ENCODE measurements at regions not wholly inside any gene's neighbourhood (a gene's known extent, or its start where the extent isn't known, plus 50 kb on each side); places are given as distances from the start of the nearest gene placed in this dataset.

DNA sequence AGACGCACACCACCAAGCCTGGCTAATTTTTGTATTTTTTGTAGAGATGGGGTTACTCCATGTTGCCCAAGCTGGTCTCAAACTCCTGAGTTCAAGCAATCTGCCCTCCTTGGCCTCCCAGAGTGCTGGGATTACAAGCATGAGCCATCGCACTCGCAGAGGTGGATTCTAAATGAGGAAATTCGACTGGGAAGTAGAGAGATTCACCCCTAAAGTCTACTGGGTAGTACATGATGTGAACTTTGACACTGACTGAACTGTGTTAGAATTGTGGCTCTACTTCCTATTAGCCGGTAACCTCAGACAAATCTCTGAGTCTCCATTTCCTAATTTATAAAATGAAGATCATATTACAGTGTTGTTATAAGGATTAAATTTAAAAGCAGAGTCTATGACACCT is 276.0 kb upstream of the NR5A2 start:
- no peak for FAIRE-seq
- Histone ChIP-seq H3K27me3 (replicated peaks in 1 of 2; ENCODE audit: control insufficient read depth in 2 of 2, insufficient read depth in 2 of 2, low read length in 1 of 2) (no peaks in the 10 kb centered on the region; a peak in 1 of 4 replicates), H3K36me3 (ENCODE audit: control insufficient read depth in 2 of 2, insufficient read depth in 2 of 2, low read length in 1 of 2) (no peaks in the 10 kb centered on the region), H4K20me1 (ENCODE audit: control insufficient read depth, insufficient read depth) (no peaks in the 10 kb centered on the region), H3K9ac (ENCODE audit: control insufficient read depth, insufficient read depth, low read length) (no peak overlapping the region), H3K4me3 (no peak overlapping the region), H3K79me2 (ENCODE audit: control insufficient read depth, insufficient read depth, low read length) (no peaks in the 10 kb centered on the region), H3K9me3 (replicated peaks; ENCODE audit: control insufficient read depth, insufficient read depth, low read length) (no peaks in the 10 kb centered on the region), H3K27ac (ENCODE audit: control insufficient read depth, insufficient read depth) (no peak overlapping the region), H3K4me1 (ENCODE audit: control insufficient read depth, insufficient read depth, low read length) (no peaks in the 10 kb centered on the region), H2AFZ (ENCODE audit: control insufficient read depth, low read depth, low read length) (no peak overlapping the region), H3K4me2 (ENCODE audit: control insufficient read depth, insufficient read depth) (no peak overlapping the region)
- no peak for ATAC-seq
- no TSS peak for BruUV-seq (replicated peaks)
- 72% methylated on average over 5 of the region's 5 CpGs for WGBS (ENCODE audit: insufficient coverage, insufficient replicate concordance, low lambda C conversion rate, missing lambda C conversion rate)
- DNase-seq (ENCODE audit: low read depth, low spot score) = no peak
- ChIA-PET RAD21 (ENCODE audit: unreplicated experiment) (no interaction called here), POLR2A (no interaction called here), CTCF (no interaction called here), SMC1A (ENCODE audit: uncharacterized antibody, unreplicated experiment) (no interaction called here)
- in situ Hi-C loops (cut with MboI) = no loop called here
- TF ChIP-seq, protein P1, sequence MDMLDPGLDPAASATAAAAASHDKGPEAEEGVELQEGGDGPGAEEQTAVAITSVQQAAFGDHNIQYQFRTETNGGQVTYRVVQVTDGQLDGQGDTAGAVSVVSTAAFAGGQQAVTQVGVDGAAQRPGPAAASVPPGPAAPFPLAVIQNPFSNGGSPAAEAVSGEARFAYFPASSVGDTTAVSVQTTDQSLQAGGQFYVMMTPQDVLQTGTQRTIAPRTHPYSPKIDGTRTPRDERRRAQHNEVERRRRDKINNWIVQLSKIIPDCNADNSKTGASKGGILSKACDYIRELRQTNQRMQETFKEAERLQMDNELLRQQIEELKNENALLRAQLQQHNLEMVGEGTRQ (IDR thresholded peaks at IDR 0.05; ENCODE audit: borderline replicate concordance, low read depth, low read length) = no peak
- TF ChIP-seq YY1 (IDR thresholded peaks at IDR 0.05; ENCODE audit: low read depth, low read length) (no peak), RCOR1 (conservative IDR thresholded peaks at IDR 0.05; ENCODE audit: low read depth, low read length) (no peak), KAT2A (conservative IDR thresholded peaks at IDR 0.05; ENCODE audit: control insufficient read depth, low read depth, low read length) (no peak), BACH1 (IDR thresholded peaks at IDR 0.05; ENCODE audit: borderline replicate concordance) (no peak), BRCA1 (IDR thresholded peaks at IDR 0.05; ENCODE audit: low read depth, low read length) (no peak), ZNF207 (IDR thresholded peaks at IDR 0.05; ENCODE audit: borderline replicate concordance) (no peak)
- TF ChIP-seq, protein P2, sequence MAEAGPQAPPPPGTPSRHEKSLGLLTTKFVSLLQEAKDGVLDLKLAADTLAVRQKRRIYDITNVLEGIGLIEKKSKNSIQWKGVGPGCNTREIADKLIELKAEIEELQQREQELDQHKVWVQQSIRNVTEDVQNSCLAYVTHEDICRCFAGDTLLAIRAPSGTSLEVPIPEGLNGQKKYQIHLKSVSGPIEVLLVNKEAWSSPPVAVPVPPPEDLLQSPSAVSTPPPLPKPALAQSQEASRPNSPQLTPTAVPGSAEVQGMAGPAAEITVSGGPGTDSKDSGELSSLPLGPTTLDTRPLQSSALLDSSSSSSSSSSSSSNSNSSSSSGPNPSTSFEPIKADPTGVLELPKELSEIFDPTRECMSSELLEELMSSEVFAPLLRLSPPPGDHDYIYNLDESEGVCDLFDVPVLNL (IDR thresholded peaks at IDR 0.05; ENCODE audit: low read depth, low read length) = no peak
- intact Hi-C loops (cut with micrococcal nuclease; ENCODE audit: unreplicated experiment) = no loop called here
